HG02938 (cell line): ENCODE measurements at regions not wholly inside any gene's neighbourhood (a gene's known extent, or its start where the extent isn't known, plus 50 kb on each side); places are given as distances from the start of the nearest gene placed in this dataset.
"Not testable (repeated sequence)": the region's sequence is repeated elsewhere in the genome, so short reads cannot be mapped to it uniquely, and the experiment has no call there.

Experiments
- ATAC-seq: cut with Tn5 transposase; IDR thresholded peaks from one replicate; pipeline ENCODE4 v1.9.1; 2021; ENCODE audit warnings: mild to moderate bottlenecking, moderate library complexity; ENCODE audit not compliant: unreplicated experiment

DNA sequence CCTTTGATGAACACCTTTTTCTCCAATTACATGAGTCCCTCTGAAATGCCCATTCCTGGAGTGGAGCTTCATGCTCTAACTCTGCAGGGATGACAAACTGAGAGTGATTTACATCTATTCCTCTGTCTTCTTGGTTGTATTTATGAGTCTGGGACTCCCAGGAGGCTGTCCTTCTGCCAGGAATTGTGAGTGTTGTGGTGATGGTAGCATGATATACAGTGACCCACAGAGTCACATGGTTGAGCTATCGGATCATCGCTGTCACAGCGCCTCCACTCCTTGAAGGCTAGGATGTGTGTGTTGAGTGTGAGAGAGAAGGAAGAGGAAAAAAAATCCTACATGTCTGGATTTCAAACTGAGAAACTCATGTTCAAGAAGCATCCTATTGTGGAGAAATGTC is 163.4 kb upstream of the CACNA1E start:
- no peak for ATAC-seq

DNA sequence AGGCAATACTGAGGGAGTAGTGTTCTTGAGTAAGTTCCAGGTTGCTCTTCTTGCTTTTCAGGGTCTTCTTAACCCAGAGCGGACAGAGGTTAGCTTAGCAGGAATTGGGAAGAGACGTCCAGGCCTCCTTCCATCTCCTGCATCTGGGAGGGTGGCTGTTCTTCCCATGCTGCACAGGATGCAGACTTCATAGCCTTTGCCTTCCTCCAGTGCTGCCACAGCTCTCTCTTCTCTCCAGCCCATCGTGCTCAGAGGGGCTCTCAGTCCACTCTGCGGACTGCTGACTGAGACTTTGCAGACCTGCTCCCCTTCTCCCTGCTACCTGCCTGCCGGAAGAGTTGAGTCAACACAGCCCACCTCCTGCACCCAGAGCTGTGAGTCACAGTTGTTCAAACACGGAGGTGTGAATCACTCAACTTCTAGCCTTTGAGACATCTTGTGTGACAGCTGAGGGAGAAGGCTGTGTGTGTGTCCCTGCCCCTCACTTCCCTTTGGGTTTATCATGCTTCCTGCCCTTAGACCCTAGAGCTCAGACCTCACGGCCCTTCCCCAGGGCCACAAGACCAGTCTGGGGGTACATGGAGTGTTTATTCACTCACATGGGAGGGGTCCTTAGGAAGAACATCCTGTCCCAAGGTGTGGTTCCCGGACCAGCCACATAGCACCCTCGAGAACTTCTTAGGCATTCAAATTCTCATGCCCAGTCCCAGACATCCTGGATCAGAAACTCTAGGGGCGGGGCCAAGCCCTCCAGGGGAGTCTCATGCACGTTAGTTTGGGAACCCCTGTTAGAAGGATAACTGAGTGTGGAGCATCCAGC is 158.3 kb upstream of the CACNA1E start:
- no peak for ATAC-seq

DNA sequence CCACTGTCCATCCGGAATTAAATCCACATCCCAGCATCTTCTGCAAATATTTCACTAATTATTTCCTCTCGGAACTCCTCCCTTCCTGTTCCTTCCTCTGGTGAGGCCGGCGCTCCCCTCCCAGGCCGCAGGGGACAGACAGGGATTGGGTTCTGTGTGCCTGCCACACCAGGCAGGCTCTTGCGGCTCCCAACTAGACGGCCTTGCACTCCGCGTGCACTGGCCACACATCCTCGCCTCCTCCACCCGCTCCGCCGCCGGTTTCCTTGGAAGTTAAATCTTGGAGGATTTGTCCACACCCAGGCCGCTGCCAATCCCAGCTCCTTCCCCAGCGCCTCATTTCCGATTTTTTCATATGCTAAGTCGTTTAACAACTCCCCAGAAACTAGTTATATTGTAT is 157.6 kb upstream of the CACNA1E start:
- not testable (repeated sequence) for ATAC-seq

DNA sequence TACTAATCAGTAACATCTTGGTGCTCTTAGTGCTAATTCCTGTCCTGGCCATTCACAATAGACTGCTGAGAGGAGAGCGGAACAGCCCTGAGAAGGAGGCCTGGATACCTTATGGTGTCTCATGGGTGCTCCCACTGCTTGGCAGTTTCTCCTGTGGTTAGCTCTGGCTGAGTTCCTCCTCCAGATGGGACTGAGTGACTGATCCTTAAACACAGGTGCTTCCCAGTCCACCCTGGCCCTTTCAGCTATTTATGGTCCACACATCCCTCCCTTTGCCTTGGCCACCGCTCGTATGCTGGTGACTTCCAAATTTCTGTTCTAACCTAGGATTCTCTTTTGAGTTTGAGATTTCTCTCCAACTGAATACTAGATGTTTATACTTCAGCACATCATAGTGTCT is 157.0 kb upstream of the CACNA1E start:
- ATAC-seq, result no peak

DNA sequence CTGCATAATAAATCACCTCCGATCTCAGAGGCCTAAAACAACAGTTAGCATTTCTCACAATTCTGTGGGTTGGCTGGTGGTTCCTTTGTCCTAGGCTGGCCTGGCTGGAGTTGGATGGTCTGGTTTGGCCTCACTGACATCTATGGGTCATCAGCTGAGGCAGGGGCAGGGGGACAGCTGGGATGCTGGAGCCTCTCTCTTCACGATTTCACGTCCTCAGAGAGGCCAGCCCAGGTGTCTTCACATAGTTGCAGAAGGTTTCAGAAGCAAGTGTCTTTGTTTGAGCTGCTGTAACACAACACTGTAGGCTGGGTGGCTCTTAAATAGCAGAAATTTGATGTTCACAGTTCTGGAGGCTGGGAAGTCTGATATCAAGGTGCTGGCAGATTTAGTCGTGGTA is 155.5 kb upstream of the CACNA1E start:
- no peak for ATAC-seq

DNA sequence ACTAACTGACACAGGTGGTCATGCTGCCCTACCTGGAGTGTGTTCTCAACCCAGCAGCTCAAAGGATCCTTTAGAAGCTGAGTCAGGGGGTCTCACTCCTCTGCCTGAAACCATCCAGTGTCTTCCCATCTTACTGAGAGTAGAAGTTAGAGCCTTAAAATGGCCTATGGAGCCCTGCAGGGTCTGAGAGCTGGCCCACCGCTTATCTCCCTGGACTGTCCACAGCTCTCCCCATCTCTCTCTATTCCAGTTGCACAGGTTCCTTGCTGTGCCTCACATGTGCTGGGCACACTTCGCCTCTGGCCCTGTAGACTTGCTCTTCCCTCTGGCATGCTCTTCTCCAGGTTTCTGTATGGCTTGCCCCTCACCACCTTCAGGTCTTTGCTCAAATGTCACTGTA is 148.6 kb upstream of the CACNA1E start:
- no peak for ATAC-seq

DNA sequence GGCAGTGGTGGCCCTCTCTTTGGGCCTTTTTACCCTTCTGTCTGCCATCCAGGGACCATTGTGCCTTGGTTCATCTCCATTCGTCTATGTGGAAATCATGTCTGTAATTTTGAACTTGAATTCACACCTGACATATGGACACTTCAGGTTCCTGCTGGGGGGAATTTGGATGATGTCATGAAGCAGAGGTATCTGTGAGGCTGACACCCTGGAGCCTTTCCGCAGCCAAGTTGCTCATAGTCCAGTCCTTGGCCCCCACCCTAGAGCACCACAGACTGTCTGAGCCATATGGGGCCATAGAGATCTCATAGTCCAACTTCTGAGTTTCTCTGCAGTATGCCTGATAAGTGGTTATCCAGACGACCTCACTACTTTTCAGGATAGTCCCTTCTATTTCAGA is 147.7 kb upstream of the CACNA1E start:
- no peak for ATAC-seq

DNA sequence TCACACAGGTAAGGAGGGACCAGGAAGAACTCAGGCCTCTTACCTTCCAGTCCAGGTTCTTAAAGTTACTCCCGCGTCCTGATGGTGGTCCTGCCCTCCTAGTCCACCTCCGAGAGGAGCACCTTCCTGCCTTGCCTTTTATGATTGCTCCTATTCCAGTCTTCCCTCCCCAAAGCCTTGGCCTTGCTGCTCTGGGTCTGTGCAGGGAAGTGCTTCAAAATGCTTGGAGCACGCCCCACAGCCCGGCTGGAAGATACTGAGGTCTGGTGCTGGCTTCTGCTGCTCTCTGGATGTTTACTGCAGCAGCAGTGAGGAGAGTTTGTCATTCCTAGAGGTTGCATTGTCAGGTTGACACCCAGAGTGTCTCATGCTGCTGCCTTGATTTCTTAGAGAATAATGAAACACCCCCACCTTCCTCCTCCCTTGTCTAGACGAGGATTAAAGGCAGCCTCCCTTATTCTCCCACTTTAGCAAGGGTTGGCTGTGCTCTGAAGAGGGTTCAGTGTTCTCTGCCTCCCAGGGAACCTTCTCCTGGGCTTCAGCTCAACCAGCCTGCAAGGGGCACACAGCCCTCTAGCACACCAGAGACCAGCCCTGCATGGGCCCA is 142.2 kb upstream of the CACNA1E start:
- no peak for ATAC-seq

DNA sequence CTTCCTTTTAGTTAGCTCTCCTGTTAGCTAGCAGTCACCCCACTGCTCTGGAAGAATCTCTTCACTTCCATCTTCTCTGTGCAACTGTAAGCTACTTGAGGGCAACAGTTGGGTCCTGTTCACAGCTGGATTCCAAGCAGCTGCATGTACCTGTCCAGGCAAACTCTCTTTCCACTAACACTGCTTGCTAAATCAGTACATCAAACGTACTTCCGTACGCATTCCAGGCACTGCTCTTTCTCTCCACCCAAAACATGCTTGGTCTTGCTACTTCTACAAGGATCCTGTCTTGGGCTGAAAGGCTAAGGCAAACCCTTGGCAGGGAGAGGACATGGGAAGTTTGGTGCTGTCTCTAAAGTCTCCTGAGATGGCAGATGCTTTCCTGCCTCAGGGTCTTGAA is 139.2 kb upstream of the CACNA1E start:
- no peak for ATAC-seq

DNA sequence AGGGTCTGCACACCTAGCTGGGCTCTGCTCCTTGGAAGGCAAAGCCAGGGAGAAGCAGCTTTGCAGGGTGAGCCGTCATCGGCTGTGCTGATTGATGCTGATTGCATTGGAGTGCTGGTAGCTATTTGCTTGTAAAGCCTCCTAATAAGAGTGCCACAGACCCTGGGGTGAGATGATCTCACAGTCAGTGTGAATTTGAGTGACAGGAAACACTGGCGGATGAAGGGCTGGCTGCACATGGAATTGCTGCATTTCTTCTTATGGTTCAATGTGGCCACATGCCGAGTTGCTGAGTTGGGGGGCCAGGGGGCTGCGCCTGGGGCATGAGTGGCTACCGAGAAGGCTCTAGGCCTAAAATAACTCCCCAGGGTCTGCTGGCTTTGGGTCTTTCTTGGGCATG is 138.2 kb upstream of the CACNA1E start:
- ATAC-seq, result no peak

DNA sequence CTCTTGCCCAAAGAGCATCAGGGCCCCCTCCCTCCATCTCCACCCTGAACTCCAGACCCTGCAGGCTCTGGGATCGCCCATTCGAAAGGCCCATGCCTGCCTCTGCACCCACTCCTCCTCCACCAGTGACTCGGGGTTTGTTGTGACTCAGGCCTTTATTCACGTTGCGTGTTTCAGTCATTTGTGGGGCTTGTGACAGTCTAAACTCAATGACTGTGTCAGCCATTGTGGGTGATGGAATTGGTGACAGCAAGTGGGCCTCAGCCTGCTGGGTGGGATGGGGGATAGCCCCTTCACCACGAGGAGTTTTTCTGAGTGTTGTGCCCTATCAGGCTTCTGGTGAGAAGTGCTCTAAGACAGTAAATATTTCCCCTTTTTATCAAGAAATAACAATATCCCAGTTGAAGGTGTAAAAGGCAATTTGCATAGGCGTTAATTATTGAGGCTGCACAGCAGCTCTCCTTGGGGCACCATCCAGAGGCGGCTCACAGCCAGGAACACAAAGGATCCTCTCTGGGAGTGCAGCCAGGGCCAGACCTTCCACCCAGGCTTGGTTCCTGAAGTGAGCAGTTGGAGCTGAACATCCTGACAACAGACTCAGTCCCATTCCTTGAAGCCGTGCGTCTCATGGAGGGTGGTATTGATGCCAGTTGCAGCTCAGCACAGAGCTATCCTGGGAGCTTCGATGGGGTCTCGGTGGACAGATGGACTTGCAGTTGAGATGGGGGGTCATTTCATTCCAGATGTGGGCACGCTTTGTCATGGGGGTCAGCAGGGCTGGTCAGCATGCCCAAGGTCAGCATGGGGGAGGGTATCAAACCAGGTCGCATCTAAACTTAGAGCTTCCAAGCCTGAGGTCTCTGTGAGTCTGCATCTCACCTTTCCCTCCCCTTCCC is 135.6 kb upstream of the CACNA1E start:
- ATAC-seq, result no peak

DNA sequence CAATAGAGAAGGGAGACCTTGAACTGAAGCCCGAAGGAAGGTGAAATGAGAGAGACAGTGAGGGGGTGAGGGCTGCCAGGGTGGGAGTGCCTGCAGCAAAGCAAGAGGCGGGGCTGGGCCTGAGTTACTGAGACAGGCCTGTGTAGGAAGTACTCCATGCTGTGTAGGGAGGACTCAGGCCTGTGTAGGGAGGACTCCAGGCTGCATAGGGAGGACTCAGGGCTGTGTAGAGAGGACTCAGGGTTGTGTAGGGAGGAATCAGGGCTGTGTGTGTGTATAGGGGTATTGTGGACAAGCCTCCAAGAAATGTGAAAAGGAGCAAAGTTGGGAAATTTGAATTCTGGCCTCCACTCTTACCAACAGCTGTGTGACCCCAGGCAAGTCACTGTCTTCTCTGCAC is 133.8 kb upstream of the CACNA1E start:
- no peak for ATAC-seq

DNA sequence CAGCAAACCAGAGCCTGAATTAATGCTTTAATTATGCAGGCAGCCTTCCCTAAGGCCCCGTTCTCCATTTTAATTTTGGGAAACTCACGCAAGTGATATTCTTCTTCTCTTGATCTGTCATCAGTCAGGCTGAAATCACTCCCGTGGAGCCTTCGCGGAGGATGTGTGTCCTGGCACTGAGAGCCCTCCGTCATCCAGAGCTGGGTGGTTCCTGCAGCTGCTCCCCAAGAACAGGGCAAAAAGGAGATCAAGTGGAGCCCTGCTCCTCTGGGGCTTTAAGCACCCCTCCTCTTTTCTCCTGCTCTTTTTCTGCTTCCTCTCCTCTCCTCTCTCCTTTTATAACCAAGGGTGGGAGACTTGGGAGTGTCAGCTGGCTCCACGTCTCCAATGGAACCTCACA is 133.2 kb upstream of the CACNA1E start:
- no peak for ATAC-seq

DNA sequence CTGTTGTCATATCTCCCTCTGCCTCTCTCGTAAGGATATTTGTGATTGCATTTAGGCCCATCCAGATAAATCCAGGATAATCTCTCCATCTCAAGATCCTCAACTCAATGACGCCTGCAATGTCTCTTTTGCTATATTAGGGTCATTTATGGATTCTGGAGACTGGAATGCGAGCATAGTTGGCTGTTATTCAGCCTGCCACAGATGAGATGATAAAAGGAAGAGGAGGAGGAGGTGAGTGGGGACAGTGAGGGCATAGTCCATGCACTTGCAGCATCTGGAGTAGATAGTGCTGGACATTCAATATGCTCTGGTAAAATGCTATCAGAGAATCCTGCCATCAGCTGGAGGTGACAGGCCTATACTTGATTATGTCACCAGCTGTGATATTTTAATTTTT is 131.6 kb upstream of the CACNA1E start:
- no peak for ATAC-seq

DNA sequence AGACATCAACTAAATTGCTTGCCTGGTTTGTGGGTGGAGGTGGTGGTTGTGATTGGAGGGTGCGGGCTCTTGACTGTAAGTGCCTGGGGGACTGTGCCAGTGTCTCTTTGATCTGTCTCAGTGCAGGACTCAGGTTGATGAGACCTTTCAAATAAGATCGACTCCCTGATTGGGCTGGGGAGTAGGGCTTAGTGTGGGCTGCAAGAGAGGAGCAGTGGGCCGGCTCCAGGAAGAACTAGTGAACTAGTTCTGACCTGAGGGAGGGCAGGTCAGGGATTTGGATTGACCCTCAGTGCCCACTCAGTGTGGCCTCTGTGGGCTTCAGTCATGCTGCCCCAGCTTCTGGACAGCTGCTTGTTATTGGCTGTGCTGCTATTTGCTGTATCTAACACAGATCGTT is 130.6 kb upstream of the CACNA1E start:
- ATAC-seq, result no peak

DNA sequence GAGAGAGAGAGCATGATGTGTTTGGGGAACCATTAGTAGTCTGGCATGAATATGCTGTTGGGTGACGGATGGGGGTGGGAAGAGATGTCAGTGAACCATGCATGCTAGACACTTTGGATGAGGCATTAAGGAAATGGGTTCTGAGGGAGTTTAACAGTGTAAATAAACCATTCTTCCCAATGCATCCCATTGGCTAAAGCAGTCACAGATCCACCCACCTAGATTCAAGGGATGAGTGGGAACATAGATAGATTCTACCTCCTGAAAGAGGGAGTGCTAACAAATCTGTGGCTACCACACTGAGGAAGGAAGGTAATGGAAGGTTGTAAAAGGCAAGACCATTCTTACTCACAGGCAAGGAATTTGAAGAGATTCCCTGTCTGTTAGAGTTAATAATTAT is 129.8 kb upstream of the CACNA1E start:
- no peak for ATAC-seq

DNA sequence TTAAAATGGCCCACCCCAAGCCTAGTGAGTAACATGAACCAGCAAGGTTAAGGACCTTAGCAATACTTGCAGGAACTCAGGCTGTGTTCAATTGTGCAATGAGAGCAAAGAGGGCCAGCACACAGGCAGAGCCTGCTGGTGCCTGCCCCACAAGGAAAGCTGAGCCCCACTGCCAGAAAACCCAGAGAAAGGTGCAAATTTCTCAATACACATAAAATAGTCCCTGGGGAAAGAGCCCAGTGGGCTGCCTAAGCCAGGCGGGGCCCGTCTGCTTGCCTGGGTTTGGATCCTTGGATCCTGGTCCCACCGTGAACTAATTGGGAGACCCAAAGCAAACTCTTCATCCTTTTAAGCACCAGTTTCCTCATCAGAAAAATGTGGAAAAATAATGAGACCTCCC is 128.5 kb upstream of the CACNA1E start:
- no peak for ATAC-seq

DNA sequence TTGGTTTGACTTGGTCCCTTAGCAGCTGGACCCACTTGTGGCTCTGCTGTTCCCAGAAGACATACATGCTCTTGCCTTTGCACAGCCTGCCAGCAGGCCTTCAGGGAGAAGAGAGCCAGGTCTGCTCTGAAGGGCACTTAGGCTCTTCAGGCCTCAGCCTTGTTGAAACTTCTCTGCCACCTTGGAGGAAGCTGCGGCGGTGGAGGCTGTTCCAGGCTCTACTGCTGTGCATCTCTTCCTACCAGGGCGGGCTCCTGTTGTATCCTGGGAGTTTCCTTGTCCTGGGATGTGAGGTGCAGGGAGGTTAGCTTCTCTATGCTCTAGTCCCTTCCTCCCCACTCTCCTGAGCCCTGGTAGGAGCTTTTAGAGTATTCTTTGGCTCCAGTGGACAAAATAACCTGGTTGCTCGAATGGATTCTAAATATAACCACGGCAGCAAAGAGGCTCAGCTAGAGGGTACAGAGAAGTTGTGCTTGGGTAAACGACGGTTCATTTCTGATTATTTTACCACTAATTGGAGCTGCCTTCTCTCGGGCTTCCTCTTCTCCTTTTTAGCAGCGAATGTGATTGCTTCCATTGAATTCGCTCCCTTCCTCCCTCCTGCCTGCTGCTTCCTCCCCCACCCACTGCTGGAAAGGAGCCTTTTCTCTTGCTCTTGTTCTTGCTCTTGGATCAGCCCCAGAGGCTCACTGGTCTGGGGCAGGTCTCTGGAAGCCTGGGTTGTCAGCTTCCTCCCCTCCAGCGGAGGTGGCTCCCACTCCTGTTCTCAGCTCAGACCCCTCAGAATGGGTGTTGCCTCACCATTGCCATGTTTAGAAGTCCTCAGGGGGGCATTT is 126.6 kb upstream of the CACNA1E start:
- ATAC-seq, result no peak

DNA sequence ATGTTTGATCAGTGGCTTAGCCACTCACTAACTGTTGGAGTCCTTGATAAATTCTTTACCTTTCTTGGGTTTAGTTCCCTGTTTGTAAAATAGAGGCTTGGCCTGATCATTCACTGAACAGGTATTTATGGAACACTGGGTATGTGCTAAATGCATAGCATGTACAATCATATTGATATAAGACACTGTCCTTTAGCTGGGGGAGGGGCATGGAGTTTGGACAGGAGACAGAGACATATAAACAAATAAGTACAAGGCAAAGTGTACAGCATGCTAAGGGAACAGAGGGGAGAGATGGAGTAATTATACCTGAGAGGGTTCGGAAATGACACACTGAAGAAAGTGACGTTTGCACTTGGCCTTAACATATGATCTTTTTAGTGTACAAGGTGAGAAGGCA is 124.3 kb upstream of the CACNA1E start:
- ATAC-seq, result no peak

DNA sequence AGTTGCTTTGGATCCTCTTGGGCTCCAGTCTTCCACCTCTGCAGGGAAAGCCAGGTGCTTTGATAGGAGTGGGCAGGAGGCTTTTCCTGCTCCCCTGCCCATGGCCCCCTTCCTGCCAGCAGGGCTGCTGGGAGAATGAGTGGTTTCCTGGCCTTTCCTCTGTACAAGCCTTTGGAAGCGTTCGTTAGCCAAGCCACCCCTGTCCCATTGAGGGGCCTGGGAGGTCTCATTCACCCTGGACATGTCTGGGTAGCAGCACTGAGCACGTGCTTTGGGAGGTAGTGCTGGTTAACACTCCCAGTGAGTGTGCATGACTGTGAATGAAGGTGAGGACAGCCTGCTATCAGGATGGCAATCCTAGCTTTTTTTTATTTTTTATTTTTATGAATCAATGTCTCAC is 118.5 kb upstream of the CACNA1E start:
- no peak for ATAC-seq

DNA sequence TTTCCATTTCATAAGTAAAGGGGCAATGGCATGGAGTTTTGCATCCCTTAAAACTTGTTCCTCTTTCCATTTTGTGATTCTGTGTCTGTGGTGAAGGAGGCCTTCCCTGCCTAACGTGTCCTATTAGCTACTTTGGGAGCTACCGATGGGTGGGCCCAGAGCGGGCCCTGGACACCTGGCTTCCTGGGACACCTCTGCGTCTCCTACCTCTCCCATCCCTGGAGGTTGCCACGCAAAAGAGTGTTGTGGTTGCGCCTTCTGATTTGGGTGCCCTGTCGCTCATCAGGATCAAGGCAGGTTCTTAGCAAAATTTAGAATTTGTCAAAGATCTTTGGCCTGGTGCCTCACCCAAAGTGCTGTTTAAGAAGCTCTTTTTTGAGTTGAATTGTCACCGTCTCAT is 116.4 kb upstream of the CACNA1E start:
- ATAC-seq, result no peak
